CD8-positive, alpha-beta memory T cell (primary cell): ENCODE measurements at regions not wholly inside any gene's neighbourhood (a gene's known extent, or its start where the extent isn't known, plus 50 kb on each side); places are given as distances from the start of the nearest gene placed in this dataset.
"Not testable (repeated sequence)": the region's sequence is repeated elsewhere in the genome, so short reads cannot be mapped to it uniquely, and the experiment has no call there.

Source experiments
- CTCF ChIA-PET: fragments of 350-600 bp; sonication (Branson Sonifier 250); formaldehyde crosslinking; loops from one replicate; lab custom pipeline; 2021; ENCODE audit warnings: antibody characterized with exemption; lab: Charles Lee
- POLR2A ChIA-PET: fragments of 350-600 bp; sonication (Branson Sonifier 250); formaldehyde crosslinking; loops from one replicate; lab custom pipeline; 2021; ENCODE audit warnings: antibody characterized with exemption; lab: Charles Lee
- DNase-seq, 5 donors: peaks; one replicate each; pipeline versions ENCODE4 v3.0.0 to v3.0.0-alpha.2; 2020 to 2022; ENCODE audit warnings: mixed read lengths in 1 of 5
- H3K27ac ChIP-seq: one replicate; pipeline ENCODE4 v1.7.0; 2013; ENCODE audit warnings: low read depth, mild to moderate bottlenecking, low read length, moderate library complexity
- H3K27me3 ChIP-seq: 2 replicates; pipeline ENCODE4 v1.7.0; 2013; ENCODE audit warnings: low read length, mild to moderate bottlenecking; ENCODE audit not compliant: insufficient read depth, poor library complexity, severe bottlenecking
- H3K36me3 ChIP-seq: 2 replicates; pipeline ENCODE4 v1.7.0; 2013; ENCODE audit warnings: mild to moderate bottlenecking, low read length, moderate library complexity; ENCODE audit not compliant: insufficient read depth
- H3K4me1 ChIP-seq: 2 replicates; pipeline ENCODE4 v1.7.0; 2013; ENCODE audit warnings: mild to moderate bottlenecking, low read length, moderate library complexity; ENCODE audit not compliant: insufficient read depth
- H3K4me3 ChIP-seq: 2 replicates; pipeline ENCODE4 v1.7.0; 2013; ENCODE audit warnings: mild to moderate bottlenecking, low read length
- H3K9me3 ChIP-seq: 2 replicates; pipeline ENCODE4 v1.7.0; 2013; ENCODE audit warnings: mild to moderate bottlenecking, low read length
- H3K27ac Mint-ChIP-seq, 8 donors: one replicate each; pipeline ENCODE4 v1.8.0; 2020 to 2021; ENCODE audit warnings: mixed read lengths in 8 of 8, mild to moderate bottlenecking in 6 of 8, inconsistent platforms in 3 of 8, moderate library complexity in 3 of 8
- H3K27me3 Mint-ChIP-seq, 2 donors: one replicate each; pipeline ENCODE4 v1.8.0; 2020 to 2021; ENCODE audit warnings: mixed read lengths in 2 of 2, mild to moderate bottlenecking in 1 of 2, moderate library complexity in 1 of 2
- H3K36me3 Mint-ChIP-seq, 3 donors: one replicate each; pipeline ENCODE4 v1.8.0; 2020 to 2021; ENCODE audit warnings: mixed read lengths in 3 of 3, inconsistent platforms in 1 of 3, mild to moderate bottlenecking in 1 of 3
- H3K4me1 Mint-ChIP-seq, 3 donors: one replicate each; pipeline ENCODE4 v1.8.0; 2020 to 2021; ENCODE audit warnings: mixed read lengths in 3 of 3, inconsistent platforms in 1 of 3, mild to moderate bottlenecking in 1 of 3
- H3K4me3 Mint-ChIP-seq, 7 donors: one replicate each; pipeline ENCODE4 v1.8.0; 2020 to 2021; ENCODE audit warnings: mixed read lengths in 7 of 7, mild to moderate bottlenecking in 6 of 7, moderate library complexity in 4 of 7, inconsistent platforms in 2 of 7
- H3K9me3 Mint-ChIP-seq, 5 donors: one replicate each; pipeline ENCODE4 v1.8.0; 2020 to 2022; ENCODE audit warnings: mixed read lengths in 5 of 5, mild to moderate bottlenecking in 3 of 5, moderate library complexity in 2 of 5, inconsistent platforms in 1 of 5

DNA sequence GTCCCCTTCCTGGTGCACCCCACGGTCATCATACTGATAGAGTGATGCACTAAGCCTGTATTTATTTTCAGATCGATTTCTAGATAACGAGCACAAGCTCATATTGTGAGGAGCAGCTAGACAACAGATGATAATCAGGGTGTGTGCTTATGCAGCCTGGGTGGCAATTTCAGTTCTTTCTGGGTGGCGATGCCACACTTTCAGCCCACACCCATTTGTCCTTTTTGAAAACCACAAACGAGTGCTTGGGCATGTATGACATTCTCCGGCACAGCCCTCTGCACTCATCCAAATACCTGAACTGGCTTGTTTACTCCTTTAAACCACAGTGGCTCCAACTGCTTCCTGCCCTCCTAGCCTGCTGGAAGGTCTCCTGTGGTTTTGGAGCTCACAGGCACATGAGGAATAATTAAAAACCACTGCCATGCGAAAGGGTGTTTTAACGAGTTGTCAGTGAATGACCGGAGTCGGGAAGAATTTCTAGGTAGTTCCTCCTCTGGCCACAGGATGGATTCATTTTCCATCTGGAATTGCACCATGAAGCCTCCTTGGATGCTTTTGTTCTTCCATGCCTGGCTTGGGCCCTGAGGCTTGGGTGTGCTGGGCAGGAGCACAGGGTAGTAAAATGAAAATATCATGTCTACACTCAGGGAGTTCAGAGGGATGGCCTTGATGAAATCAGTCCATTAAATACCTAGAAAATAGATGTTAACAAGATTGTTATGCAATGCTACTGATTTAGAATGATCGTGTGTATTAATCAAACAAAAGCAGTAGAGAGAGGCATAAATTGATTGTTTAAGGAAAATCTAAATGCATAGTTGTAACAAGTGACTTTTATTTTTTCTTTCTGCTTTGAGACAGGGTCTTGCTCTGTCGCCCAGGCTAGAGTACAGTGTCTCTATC is 52.4 kb upstream of the ITGB1 start:
- H3K27ac ChIP-seq = no peak overlapping the region
- no peaks in the 10 kb centered on the region for H3K9me3 ChIP-seq
- ChIA-PET CTCF (interaction anchor here (0.7 to 2.2 kb wide), 12 partner anchors 15 to 222 kb away, joined by 3 to 12 read pairs (median 4); no protein-coding TSS in a partner anchor), POLR2A (no interaction called here)
- DNase-seq = peak in 2 of 5 donors; percentile 51 to 55
- no peaks in the 10 kb centered on the region for H3K9me3 Mint-ChIP-seq
- peaks cover 27% of the 10 kb centered on the region for H3K4me1 ChIP-seq
- peak overlapping the region; percentile 83 to 97 (median 95) for H3K27ac Mint-ChIP-seq
- H3K4me3 Mint-ChIP-seq = peak overlapping the region; percentile 28 to 84 (median 81)
- H3K36me3 ChIP-seq = no peaks in the 10 kb centered on the region
- H3K4me1 Mint-ChIP-seq = peaks cover 41 to 55% (median 48%) of the 10 kb centered on the region in 3 donors
- no peaks in the 10 kb centered on the region for H3K36me3 Mint-ChIP-seq
- H3K4me3 ChIP-seq = peak overlapping the region; percentile 13
- no peaks in the 10 kb centered on the region for H3K27me3 ChIP-seq
- peaks cover 0 to 2% of the 10 kb centered on the region in 2 donors for H3K27me3 Mint-ChIP-seq

- Mint-ChIP-seq H3K27ac (peak overlapping the region; percentile 83 to 97 (median 95)), H3K4me1 (peaks cover 44 to 60% (median 52%) of the 10 kb centered on the region in 3 donors), H3K27me3 (peaks cover 0 to 2% of the 10 kb centered on the region in 2 donors), H3K36me3 (no peaks in the 10 kb centered on the region), H3K9me3 (no peaks in the 10 kb centered on the region), H3K4me3 (peak overlapping the region; percentile 28 to 84 (median 81))
- H3K36me3 ChIP-seq = no peaks in the 10 kb centered on the region
- POLR2A ChIA-PET = no interaction called here
- CTCF ChIA-PET = interaction anchor here (0.6 to 2.2 kb wide), 35 partner anchors 9 to 819 kb away, joined by 3 to 12 read pairs (median 4); no protein-coding TSS in a partner anchor
- no peak overlapping the region for H3K27ac ChIP-seq
- peak overlapping the region; percentile 13 for H3K4me3 ChIP-seq
- DNase-seq = no peak
- H3K4me1 ChIP-seq = peaks cover 27% of the 10 kb centered on the region
- no peaks in the 10 kb centered on the region for H3K9me3 ChIP-seq
- no peaks in the 10 kb centered on the region for H3K27me3 ChIP-seq
Observed at GRCh38 chr10:33009244-33010131, 51.5 kb upstream of the ITGB1 start.

- H3K4me1 ChIP-seq = peaks cover 27% of the 10 kb centered on the region
- H3K27ac ChIP-seq = peak overlapping the region; percentile 22
- peaks cover 0 to 2% of the 10 kb centered on the region in 2 donors for H3K27me3 Mint-ChIP-seq
- H3K9me3 ChIP-seq = no peaks in the 10 kb centered on the region
- DNase-seq = peak; percentile 39 to 66 (median 46)
- peak overlapping the region; percentile 63 for H3K4me3 ChIP-seq
- ChIA-PET CTCF (interaction anchor here (0.6 to 2.2 kb wide), 30 partner anchors 9 to 818 kb away, joined by 3 to 12 read pairs (median 4); no protein-coding TSS in a partner anchor), POLR2A (no interaction called here)
- peaks cover 44 to 60% (median 52%) of the 10 kb centered on the region in 3 donors for H3K4me1 Mint-ChIP-seq
- peak overlapping the region; percentile 29 to 82 (median 64) for H3K4me3 Mint-ChIP-seq
- H3K9me3 Mint-ChIP-seq = no peaks in the 10 kb centered on the region
- peak overlapping the region; percentile 41 to 97 (median 92) for H3K27ac Mint-ChIP-seq
- H3K27me3 ChIP-seq = no peaks in the 10 kb centered on the region
- no peaks in the 10 kb centered on the region for H3K36me3 ChIP-seq
- H3K36me3 Mint-ChIP-seq = no peaks in the 10 kb centered on the region
Observed at GRCh38 chr10:33008499-33009243, 50.6 kb upstream of the ITGB1 start.

DNA sequence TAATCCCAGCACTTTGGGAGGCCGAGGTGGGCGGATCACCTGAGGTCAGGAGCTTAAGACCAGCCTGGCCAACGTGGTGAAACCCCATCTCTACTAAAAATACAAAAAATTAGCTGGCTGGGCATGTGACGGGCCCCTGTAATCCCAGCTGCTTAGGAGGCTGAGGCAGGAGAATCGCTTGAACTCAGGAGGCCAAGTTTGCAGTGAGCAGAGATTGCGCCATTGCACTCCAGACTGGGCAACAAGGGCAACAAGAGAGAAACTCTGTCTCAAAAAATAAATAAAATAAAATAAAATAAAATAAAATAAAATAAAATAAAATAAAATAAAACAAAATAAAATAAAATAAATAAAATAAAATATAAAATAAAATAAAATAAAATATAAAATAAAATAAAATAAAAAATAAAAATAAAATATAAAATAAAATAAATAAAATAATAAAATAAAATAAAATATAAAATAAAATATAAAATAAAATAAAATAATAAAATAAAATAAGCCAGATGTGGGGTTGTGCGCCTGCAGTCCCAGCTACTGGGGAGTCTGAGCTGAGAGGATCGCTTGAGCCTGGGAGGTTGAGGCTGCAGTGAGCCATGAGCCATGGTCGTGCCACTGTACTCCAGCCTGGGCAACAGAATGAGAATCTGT is 49.8 kb upstream of the ITGB1 start:
- H3K4me1 Mint-ChIP-seq = peaks cover 44 to 66% (median 52%) of the 10 kb centered on the region in 3 donors
- H3K9me3 ChIP-seq, H3K9me3 Mint-ChIP-seq, H3K36me3 Mint-ChIP-seq, DNase-seq, H3K27me3 ChIP-seq, H3K4me3 ChIP-seq, H3K27ac ChIP-seq, H3K36me3 ChIP-seq, H3K27me3 Mint-ChIP-seq, H3K4me3 Mint-ChIP-seq, POLR2A ChIA-PET: not testable (repeated sequence)
- H3K4me1 ChIP-seq = peaks cover 27% of the 10 kb centered on the region
- CTCF ChIA-PET = interaction anchor here (1.3 kb wide), 1 partner anchor 147 kb away, joined by 8 read pairs; no protein-coding TSS in a partner anchor
- peak overlapping the region in 1 of 8 donors; percentile 41 for H3K27ac Mint-ChIP-seq
